HG02885 (cell line): ENCODE measurements at regions not wholly inside any gene's neighbourhood (a gene's known extent, or its start where the extent isn't known, plus 50 kb on each side); places are given as distances from the start of the nearest gene placed in this dataset.
"Not testable (repeated sequence)": the region's sequence is repeated elsewhere in the genome, so short reads cannot be mapped to it uniquely, and the experiment has no call there.

Source experiments
- ATAC-seq: cut with Tn5 transposase; IDR thresholded peaks from one replicate; pipeline ENCODE4 v1.9.1; 2021; ENCODE audit warnings: mild to moderate bottlenecking; ENCODE audit not compliant: unreplicated experiment, poor library complexity

- ATAC-seq, result not testable (repeated sequence)
These were observed 1561.8 kb downstream of the RPIA start for GRCh38 chr2:90253306-90253705.

- not testable (repeated sequence) for ATAC-seq
These were observed 1575.4 kb downstream of the RPIA start for GRCh38 chr2:90266888-90267287.

- not testable (repeated sequence) for ATAC-seq
These were observed 1596.3 kb downstream of the RPIA start for GRCh38 chr2:90287751-90288150.

DNA sequence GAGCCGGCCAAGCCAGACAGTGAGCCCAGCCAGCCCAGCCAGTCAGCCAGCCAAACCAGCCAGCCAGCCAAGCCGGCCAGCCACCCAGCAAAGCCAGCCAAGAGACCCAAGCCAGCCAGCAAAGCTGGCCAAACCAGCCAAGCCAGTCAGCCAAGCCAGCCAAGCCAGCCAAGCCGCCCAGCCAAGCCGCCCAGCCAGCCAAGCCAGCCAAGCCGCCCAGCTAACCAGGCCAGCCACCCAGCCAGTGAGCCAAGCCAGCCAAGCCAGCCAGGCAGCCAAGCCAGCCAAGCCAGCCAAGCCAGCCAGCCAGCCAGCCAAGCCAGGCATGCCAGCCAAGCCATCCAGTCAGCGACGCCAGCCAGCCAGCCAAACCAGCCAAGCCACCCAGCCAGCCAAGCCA lies 1596.9 kb downstream of the RPIA start:
- not testable (repeated sequence) for ATAC-seq

DNA sequence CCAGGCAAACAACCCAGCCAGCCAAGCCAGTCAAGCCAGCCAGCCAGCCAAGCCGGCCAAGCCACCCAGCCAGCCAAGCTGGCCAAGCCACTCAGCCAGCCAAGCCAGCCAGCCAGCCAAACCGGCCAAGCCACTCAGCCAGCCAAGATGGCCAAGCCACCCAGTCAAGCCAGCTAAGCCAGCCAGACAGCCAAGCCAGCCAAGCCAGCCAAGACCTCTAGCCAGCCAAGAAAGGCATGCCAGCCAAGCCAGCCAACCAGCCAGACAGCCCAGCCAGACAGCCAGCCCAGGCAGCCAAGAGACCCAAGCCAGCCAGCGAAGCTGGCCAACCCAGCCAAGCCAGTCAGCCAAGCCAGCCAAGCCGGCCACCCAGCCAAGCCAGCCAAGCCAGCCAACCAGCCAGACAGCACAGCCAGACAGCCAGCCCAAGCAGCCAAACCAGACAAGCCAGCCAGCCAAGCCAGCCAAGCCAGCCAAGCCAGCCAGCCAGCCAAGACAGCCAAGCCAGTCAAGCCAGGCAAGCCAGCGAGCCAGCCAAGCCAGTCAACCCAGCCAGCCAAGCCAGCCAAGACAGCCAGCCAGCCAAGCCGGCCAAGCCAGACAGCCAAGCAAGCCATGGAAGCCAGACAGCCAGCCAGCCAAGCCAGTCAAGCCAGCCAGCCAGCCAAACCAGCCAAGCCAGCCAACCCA lies 1598.0 kb downstream of the RPIA start:
- ATAC-seq, result not testable (repeated sequence)

DNA sequence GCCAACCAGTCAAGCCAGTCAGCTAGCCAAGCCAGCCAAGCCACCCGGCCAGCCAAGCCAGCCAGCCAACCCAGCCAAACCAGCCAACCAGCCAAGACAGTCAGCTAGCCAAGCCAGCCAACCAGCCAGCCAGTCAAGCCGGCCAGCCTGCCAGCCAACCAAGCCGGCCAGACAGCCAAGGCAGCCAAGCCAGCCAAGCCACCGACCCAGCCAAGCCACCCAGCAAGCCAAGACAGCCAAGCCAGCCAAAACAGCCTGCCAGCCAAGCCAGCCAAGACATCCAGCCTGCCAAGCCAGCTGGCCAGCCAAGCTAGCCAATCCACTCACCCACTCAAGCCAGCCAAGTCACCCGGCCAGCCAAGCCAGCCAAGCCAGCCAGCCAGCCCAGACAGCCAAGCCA lies 1599.2 kb downstream of the RPIA start:
- ATAC-seq, result not testable (repeated sequence)

GRCh38 chr2:90291168-90291883 lies 1599.9 kb downstream of the RPIA start:
- not testable (repeated sequence) for ATAC-seq

DNA sequence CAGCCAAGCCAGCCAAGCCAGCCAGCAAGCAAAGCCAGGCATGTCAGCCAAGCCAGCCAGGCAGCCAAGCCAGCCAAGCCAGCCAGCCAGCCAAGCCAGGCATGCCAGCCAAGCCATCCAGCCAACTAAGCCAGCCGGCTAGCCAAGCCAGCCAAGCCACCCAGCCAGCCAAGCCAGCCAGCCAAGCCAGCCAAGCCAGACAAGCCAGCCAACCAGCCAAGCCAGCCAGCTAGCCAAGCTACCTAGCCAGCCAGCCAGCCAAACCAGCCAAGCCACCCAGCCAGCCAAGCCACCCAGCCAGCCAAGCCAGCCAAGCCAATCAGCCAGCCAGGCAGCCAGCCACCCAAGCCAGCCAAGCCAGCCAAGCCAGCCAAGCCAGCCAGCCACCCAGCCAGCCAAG lies 1600.5 kb downstream of the RPIA start:
- not testable (repeated sequence) for ATAC-seq

DNA sequence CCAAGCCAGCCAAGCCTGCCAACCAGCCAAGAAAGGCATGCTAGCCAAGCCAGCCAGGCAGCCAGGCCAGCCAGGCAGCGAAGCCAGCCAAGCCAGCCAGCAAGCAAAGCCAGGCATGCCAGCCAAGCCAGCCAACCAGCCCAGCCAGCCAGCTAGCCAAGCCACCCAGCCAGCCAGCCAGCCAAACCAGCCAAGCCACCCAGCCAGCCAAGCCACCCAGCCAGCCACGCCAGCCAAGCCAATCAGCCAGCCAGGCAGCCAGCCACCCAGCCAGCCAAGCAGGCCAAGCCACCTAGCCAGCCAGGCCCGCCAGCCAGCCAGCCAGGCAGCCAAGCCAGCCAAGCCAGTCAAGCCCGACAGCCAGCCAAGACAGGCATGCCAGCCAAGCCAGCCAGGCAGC lies 1601.0 kb downstream of the RPIA start:
- not testable (repeated sequence) for ATAC-seq

DNA sequence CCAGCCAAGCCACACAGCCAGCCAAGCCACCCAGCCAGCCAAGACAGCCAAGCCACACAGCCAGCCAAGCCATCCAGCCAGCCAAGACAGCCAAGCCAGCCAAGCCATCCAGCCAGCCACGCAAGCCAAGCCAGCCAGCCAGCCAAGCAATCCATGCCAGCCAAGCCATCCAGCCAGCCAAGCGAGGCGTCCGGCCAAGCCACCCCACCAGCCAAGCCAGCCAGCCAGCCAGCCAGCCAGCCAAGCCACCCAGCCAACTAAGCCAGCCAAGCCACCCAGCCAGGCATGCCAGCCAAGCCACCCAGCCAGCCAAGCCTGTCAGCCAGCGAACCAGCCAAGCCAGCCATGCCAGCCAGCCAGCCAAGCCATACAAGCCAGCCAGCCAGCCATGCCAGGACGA lies 1601.8 kb downstream of the RPIA start:
- not testable (repeated sequence) for ATAC-seq

GRCh38 chr2:90293806-90294205 lies 1602.3 kb downstream of the RPIA start:
- not testable (repeated sequence) for ATAC-seq

DNA sequence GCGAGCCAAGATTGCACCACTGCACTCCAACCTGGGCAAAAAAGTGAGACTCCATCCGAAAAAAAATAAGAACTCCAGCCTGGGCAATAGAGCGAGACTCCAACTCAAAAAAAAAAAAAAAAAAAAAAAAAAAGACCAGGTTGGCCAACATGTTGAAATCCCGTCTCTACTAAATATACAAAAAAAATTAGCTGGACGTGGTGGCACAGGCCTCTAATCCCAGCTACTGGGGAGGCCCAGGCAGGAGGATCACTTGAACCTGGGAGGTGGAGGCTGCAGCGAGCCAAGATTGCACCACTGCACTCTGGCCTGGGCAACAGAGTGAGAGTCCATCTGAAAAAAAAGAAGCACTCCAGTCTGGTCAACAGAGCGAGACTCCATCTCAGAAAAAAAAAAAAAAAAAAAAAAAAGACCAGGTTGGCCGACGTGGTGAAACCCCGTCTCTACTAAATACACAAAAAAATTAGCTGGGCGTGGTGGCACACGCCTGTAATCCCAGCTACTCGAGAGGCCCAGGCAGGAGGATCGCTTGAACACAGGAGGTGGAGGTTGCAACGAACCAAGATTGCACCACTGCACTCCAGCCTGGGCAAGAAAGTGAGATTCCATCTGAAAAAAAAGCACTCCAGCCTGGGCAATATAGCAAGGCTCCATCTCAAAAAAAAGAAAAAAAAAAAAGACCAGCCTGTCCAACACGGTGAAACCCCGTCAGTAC lies 1603.7 kb downstream of the RPIA start:
- not testable (repeated sequence) for ATAC-seq

GRCh38 chr2:90296484-90296777 lies 1605.0 kb downstream of the RPIA start:
- not testable (repeated sequence) for ATAC-seq

DNA sequence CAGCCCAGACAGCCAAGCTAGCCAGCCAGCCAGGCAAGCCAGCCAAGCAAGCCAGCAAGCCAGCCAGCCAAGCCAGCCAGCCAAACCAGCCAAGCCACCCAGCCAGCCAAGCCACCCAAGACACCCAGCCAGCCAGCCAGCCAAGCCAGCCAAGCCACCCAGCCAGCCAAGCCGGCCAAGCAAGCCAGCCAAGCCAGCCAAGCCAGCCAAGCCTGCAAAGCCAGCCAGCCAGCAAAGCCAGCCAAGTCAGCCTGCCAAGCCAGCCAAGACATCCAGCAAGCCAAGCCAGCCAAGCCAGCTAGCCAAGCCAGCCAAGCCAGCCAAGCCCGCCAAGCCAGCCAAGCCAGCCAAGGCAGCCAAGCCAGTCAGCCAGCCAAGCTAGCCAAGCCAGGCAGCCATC lies 1606.2 kb downstream of the RPIA start:
- ATAC-seq, result not testable (repeated sequence)

DNA sequence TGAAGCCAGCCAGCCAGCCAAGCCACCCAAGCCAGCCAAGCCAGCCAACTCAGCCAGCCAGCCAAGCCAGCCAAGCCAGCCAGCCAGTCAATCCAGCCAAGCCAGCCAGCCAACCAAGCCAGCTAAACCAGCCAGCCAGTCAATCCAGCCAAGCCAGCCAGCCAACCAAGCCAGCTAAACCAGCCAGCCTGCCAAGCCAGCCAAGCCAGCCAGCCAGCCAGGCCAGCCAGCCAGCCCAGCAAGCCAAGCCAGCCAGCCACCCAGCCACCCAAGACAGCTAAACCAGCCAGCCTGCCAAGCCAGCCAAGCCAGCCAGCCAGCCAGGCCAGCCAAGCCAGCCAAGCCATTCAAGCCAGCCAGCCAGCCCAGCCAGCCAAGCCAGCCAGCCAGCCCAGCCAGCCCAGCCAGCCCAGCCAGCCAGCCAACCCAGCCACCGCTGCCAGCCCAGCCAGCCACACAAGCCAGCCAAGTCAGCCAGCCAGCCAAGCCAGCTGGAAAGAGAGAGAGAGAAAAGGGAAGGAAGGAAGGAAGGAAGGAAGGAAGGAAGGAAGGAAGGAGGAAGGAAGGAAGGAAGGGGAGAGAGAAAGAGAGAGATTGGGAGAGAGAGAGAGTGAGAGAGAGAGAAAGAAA lies 1606.8 kb downstream of the RPIA start:
- ATAC-seq, result not testable (repeated sequence)

DNA sequence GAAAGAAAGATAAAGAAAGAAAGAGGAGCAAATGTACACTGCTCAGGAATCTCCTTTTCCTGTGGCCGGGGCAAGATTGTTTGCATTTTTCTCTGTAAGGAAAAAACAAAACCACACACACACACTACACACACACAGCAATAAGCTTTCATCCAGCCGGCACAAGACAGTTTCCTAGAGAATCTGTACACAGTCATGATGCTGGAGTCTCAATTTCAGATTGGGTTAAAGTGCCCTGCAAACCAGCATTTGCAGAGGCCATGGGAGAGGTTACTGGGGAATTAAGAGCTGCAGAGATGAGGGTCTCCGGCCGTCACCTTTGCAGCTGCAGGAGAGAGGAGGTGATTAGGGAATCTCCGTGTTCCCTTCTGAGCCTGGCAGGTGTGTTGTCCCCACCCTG lies 1607.5 kb downstream of the RPIA start:
- ATAC-seq, result not testable (repeated sequence)

DNA sequence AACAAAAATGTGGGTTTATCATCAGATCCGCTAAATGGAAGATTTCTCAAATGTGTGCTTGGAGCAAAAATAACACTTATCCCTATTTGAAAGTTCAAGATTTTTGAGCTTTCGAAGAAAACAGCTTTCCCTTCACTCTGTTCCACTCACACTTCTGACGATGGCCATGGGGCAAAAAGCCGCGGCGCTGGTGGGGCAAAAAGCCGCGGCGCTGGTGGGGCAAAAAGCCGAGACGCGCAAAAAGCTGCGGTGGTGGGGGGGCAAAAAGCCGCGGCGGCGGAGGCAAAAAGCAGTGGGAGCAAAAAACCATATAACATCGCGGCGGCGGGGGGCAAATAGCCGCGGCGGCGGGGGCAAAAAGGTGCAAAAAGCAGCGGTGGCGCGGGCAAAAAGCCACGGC lies 1631.5 kb downstream of the RPIA start:
- ATAC-seq, result not testable (repeated sequence)

DNA sequence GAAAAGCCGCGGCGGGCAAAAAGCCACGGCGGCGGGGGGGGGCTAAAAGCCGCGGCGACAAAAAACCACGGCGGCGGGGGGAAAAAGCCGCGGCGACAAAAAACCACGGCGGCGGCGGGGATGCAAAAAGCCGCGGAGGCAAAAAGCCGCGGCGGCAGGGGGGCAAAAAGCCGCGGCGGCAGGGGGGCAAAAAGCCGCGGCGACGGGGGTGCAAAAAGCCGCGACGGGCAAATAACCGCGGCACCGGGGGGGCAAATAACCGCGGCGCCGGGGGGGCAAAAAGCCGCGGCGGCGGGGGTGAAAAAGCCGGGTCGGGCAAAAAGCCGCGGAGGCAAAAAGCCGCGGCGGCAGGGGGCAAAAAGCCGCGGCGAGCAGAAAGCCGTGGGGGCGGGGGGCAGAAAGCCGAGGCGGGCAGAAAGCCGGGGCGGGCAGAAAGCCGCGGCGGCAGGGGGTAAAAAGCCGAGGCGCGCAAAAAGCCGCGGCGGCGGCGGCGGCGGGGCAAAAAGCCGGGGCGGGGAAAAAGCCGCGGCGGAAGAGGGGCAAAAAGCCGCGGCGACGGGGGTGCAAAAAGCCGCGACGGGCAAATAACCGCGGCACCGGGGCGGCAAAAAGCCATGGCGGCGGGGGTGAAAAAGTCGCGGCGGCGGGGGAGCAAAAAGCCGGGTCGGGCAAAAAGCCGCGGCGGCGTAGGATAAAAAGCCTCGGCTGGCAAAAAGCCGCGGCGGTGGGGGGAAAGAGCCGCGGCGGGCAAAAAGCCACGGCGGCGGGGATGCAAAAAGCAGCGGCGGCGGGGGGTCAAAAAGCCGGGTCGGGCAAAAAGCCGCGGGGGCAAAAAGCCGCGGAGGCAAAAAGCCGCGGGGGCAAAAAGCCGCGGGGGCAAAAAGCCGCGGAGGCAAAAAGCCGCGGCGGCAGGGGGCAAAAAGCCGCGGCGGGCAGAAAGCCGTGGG lies 1632.4 kb downstream of the RPIA start:
- not testable (repeated sequence) for ATAC-seq

GRCh38 chr2:90324672-90325071 lies 1633.2 kb downstream of the RPIA start:
- not testable (repeated sequence) for ATAC-seq
